ENCODE measurements at regions not wholly inside any gene's neighbourhood (a gene's known extent, or its start where the extent isn't known, plus 50 kb on each side); places are given as distances from the start of the nearest gene placed in this dataset.

GRCh38 chr1:232381394-232382100 is 248.4 kb downstream of the SIPA1L2 start:
- no peaks in the 10 kb centered on the region for H3K4me1 Mint-ChIP-seq (ENCODE audit: low read depth)
- H3K9me3 ChIP-seq (ENCODE audit: control insufficient read depth in 1 of 2, insufficient read depth in 1 of 2, low read length in 2 of 2): no peaks in the 10 kb centered on the region
- no peaks in the 10 kb centered on the region for H3K27me3 Mint-ChIP-seq
- no peaks in the 10 kb centered on the region for H3K36me3 Mint-ChIP-seq (ENCODE audit: low read depth)
- ATAC-seq (ENCODE audit: poor library complexity) (no peak), DNase-seq (no peak)
- H3K4me1 ChIP-seq (ENCODE audit: insufficient read depth, low read length): no peaks in the 10 kb centered on the region
- H3K9me3 Mint-ChIP-seq: no peaks in the 10 kb centered on the region
- H3K4me3 ChIP-seq (ENCODE audit: low read length): no peak overlapping the region
- H3K27me3 ChIP-seq (ENCODE audit: control insufficient read depth in 1 of 2, insufficient read depth in 2 of 2, low read length in 2 of 2): no peaks in the 10 kb centered on the region
- POLR2A ChIA-PET: no interaction called here
- no peaks in the 10 kb centered on the region for H3K36me3 ChIP-seq (ENCODE audit: insufficient read depth, low read length)
- intact Hi-C loops (cut with DNase I, micrococcal nuclease): no loop called here
- H3K27ac ChIP-seq (ENCODE audit: low read depth in 1 of 2, low read length in 2 of 2): no peak overlapping the region
- TF ChIP-seq CTCF (IDR thresholded peaks at IDR 0.05): no peak
- no peak overlapping the region for H3K27ac Mint-ChIP-seq
- H3K4me3 Mint-ChIP-seq: no peak overlapping the region
- CTCF ChIA-PET: no interaction called here

- DNase-seq: no peak
- H3K9me3 Mint-ChIP-seq: no peaks in the 10 kb centered on the region
- H3K9me3 ChIP-seq (ENCODE audit: control insufficient read depth in 1 of 2, insufficient read depth in 1 of 2, low read length in 2 of 2): no peaks in the 10 kb centered on the region
These were observed 249.3 kb downstream of the SIPA1L2 start for GRCh38 chr1:232380596-232380995.

GRCh38 chr1:232380131-232380530 is 249.8 kb downstream of the SIPA1L2 start:
- ATAC-seq (ENCODE audit: poor library complexity): no peak
- no peak for DNase-seq
- ChIA-PET POLR2A (interaction anchor here (0.6 kb wide), 1 partner anchor 739 kb away, joined by 4 read pairs; no protein-coding TSS in a partner anchor), CTCF (no interaction called here)
- Mint-ChIP-seq H3K36me3 (ENCODE audit: low read depth) (no peaks in the 10 kb centered on the region), H3K9me3 (no peaks in the 10 kb centered on the region), H3K27ac (no peak overlapping the region), H3K27me3 (no peaks in the 10 kb centered on the region), H3K4me1 (ENCODE audit: low read depth) (no peaks in the 10 kb centered on the region), H3K4me3 (no peak overlapping the region)
- H3K4me3 ChIP-seq (ENCODE audit: low read length): no peak overlapping the region
- H3K9me3 ChIP-seq (ENCODE audit: control insufficient read depth in 1 of 2, insufficient read depth in 1 of 2, low read length in 2 of 2): no peaks in the 10 kb centered on the region
- no peaks in the 10 kb centered on the region for H3K27me3 ChIP-seq (ENCODE audit: control insufficient read depth in 1 of 2, insufficient read depth in 2 of 2, low read length in 2 of 2)
- H3K27ac ChIP-seq (ENCODE audit: low read depth in 1 of 2, low read length in 2 of 2): no peak overlapping the region
- no peaks in the 10 kb centered on the region for H3K4me1 ChIP-seq (ENCODE audit: insufficient read depth, low read length)
- TF ChIP-seq CTCF (IDR thresholded peaks at IDR 0.05): no peak
- intact Hi-C loops (cut with DNase I, micrococcal nuclease): no loop called here
- H3K36me3 ChIP-seq (ENCODE audit: insufficient read depth, low read length): no peaks in the 10 kb centered on the region

More at GRCh38 chr1:232380596-232380995, 249.3 kb downstream of the SIPA1L2 start:
- Histone ChIP-seq H3K27me3 (ENCODE audit: control insufficient read depth in 1 of 2, insufficient read depth in 2 of 2, low read length in 2 of 2) (no peaks in the 10 kb centered on the region), H3K27ac (ENCODE audit: low read depth in 1 of 2, low read length in 2 of 2) (no peak overlapping the region), H3K36me3 (ENCODE audit: insufficient read depth, low read length) (no peaks in the 10 kb centered on the region), H3K4me3 (ENCODE audit: low read length) (no peak overlapping the region), H3K4me1 (ENCODE audit: insufficient read depth, low read length) (no peaks in the 10 kb centered on the region)
- POLR2A ChIA-PET: no interaction called here
- no peaks in the 10 kb centered on the region for H3K4me1 Mint-ChIP-seq (ENCODE audit: low read depth)
- TF ChIP-seq CTCF (IDR thresholded peaks at IDR 0.05): no peak
- H3K4me3 Mint-ChIP-seq: no peak overlapping the region
- no peak overlapping the region for H3K27ac Mint-ChIP-seq
- H3K36me3 Mint-ChIP-seq (ENCODE audit: low read depth): no peaks in the 10 kb centered on the region
- no peak for ATAC-seq (ENCODE audit: poor library complexity)
- intact Hi-C loops (cut with DNase I, micrococcal nuclease): no loop called here
- no peaks in the 10 kb centered on the region for H3K27me3 Mint-ChIP-seq
- CTCF ChIA-PET: no interaction called here
